Endothelial cell (in vitro differentiated cells): ENCODE measurements at regions not wholly inside any gene's neighbourhood (a gene's known extent, or its start where the extent isn't known, plus 50 kb on each side); places are given as distances from the start of the nearest gene placed in this dataset.
A peak's percentile ranks its signal among the peaks of the same experiment; 100 is the strongest.

Experiments used
- DNase-seq: peaks from one replicate; pipeline ENCODE4 v3.0.0; 2021; ENCODE audit warnings: low spot score
- H3K27ac Mint-ChIP-seq: one replicate; pipeline ENCODE4 v1.8.0; 2021; ENCODE audit warnings: mixed read lengths, inconsistent platforms; ENCODE audit not compliant: unreplicated experiment
- H3K27me3 Mint-ChIP-seq: one replicate; pipeline ENCODE4 v1.8.0; 2021; ENCODE audit warnings: mild to moderate bottlenecking, moderate library complexity, mixed read lengths, inconsistent platforms; ENCODE audit not compliant: unreplicated experiment
- H3K36me3 Mint-ChIP-seq: one replicate; pipeline ENCODE4 v1.8.0; 2021; ENCODE audit warnings: mild to moderate bottlenecking, low read depth, mixed read lengths, inconsistent platforms; ENCODE audit not compliant: unreplicated experiment
- H3K4me1 Mint-ChIP-seq: one replicate; pipeline ENCODE4 v1.8.0; 2021; ENCODE audit warnings: mild to moderate bottlenecking, mixed read lengths, inconsistent platforms; ENCODE audit not compliant: unreplicated experiment
- H3K4me3 Mint-ChIP-seq: one replicate; pipeline ENCODE4 v1.8.0; 2021; ENCODE audit warnings: mild to moderate bottlenecking, mixed read lengths, inconsistent platforms; ENCODE audit not compliant: unreplicated experiment
- H3K9me3 Mint-ChIP-seq: one replicate; pipeline ENCODE4 v1.8.0; 2021; ENCODE audit warnings: mixed read lengths, inconsistent platforms; ENCODE audit not compliant: unreplicated experiment
- TF ChIP-seq, protein P1 (sequence below): fragments of 200-600 bp; sonication (generic); IDR thresholded peaks from one replicate; pipeline ENCODE4 v1.5.0; 2021; ENCODE audit warnings: antibody characterized with exemption; ENCODE audit not compliant: unreplicated experiment

DNA sequence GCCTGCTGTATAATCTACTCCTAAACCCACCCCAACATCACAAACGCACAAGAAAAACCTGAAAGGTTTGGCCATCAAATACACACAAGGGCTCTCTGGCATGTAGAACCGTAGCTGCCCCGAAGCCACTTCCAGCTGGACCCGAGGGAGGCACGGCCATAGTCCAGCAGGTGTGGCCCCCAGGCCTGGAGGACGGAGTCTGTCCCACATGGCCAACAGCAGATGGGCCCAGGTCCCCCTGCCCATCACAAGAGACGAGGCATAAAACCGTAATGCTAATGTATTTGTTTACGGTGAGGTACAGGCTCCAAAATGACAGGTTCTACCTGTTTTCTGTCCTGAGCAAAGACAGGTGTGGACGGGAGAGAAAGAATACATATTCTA is 234.2 kb downstream of the SYK start:
- peaks cover 5% of the 10 kb centered on the region for H3K36me3 Mint-ChIP-seq
- TF ChIP-seq, protein P1, sequence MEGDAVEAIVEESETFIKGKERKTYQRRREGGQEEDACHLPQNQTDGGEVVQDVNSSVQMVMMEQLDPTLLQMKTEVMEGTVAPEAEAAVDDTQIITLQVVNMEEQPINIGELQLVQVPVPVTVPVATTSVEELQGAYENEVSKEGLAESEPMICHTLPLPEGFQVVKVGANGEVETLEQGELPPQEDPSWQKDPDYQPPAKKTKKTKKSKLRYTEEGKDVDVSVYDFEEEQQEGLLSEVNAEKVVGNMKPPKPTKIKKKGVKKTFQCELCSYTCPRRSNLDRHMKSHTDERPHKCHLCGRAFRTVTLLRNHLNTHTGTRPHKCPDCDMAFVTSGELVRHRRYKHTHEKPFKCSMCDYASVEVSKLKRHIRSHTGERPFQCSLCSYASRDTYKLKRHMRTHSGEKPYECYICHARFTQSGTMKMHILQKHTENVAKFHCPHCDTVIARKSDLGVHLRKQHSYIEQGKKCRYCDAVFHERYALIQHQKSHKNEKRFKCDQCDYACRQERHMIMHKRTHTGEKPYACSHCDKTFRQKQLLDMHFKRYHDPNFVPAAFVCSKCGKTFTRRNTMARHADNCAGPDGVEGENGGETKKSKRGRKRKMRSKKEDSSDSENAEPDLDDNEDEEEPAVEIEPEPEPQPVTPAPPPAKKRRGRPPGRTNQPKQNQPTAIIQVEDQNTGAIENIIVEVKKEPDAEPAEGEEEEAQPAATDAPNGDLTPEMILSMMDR, result no peak
- no peak overlapping the region for H3K4me3 Mint-ChIP-seq
- no peaks in the 10 kb centered on the region for H3K9me3 Mint-ChIP-seq
- peaks cover 23% of the 10 kb centered on the region for H3K4me1 Mint-ChIP-seq
- H3K27ac Mint-ChIP-seq, result no peak overlapping the region
- DNase-seq, result no peak
- H3K27me3 Mint-ChIP-seq, result peaks cover 5% of the 10 kb centered on the region

DNA sequence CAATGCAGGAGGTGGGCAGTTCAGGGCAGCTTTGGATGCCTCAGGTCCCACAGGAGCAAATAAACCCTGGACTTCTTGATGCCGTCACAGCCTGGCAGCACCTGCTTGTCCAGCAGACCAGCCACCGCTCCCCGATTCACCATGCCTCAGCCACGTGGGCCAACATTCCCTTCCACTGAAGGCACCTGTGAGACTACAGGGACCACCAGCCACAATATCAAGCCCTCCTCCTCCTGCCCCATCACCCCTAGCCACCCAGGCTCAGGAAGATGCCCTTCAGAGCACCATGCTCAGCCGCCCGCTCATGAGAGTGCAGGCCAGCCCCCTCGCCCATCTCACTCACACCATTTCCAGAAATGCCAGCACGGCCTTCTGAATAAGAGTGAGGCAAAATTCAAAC is 234.7 kb downstream of the SYK start:
- no peak overlapping the region for H3K27ac Mint-ChIP-seq
- H3K4me3 Mint-ChIP-seq, result no peak overlapping the region
- peaks cover 5% of the 10 kb centered on the region for H3K36me3 Mint-ChIP-seq
- H3K27me3 Mint-ChIP-seq, result peaks cover 5% of the 10 kb centered on the region
- H3K4me1 Mint-ChIP-seq, result peaks cover 23% of the 10 kb centered on the region
- TF ChIP-seq, protein P1, result no peak
- no peaks in the 10 kb centered on the region for H3K9me3 Mint-ChIP-seq
- DNase-seq, result no peak

DNA sequence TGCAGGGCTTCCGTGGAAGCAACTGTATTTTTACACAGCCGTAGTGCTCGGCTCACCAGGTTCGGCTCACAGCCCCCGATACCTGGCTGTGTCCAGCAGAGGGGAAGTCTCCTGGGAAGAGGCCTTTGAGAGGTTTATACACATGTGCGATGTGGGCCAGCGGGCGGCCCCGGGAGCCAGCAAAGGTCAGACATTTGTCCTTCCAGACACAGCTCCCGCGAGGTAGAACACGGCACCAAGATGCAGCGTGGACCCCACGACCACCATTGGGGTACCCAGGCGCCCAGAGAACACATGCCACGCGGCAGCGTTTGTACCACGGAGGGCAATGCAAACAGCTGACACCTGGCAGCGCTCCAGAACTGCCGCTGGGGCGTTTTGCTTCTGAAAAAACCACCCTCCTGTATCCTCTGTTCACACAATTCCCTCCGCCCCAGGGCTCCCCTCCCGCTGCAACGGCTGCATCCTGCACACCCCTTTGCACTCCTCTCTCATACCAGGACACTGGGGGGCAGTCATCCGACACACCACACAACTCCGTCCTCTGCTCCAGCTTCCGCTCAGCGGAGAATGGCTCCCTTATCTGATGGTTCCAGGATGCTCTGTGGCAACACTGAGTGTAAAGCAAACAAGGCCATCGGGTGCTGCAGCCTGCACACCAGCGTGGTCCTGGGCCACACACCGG is 235.3 kb downstream of the SYK start:
- peaks cover 5% of the 10 kb centered on the region for H3K36me3 Mint-ChIP-seq
- peaks cover 23% of the 10 kb centered on the region for H3K4me1 Mint-ChIP-seq
- H3K27ac Mint-ChIP-seq, result no peak overlapping the region
- TF ChIP-seq, protein P1, result no peak
- H3K4me3 Mint-ChIP-seq, result no peak overlapping the region
- H3K9me3 Mint-ChIP-seq, result no peaks in the 10 kb centered on the region
- DNase-seq, result peak; percentile 84
- peaks cover 4% of the 10 kb centered on the region for H3K27me3 Mint-ChIP-seq

DNA sequence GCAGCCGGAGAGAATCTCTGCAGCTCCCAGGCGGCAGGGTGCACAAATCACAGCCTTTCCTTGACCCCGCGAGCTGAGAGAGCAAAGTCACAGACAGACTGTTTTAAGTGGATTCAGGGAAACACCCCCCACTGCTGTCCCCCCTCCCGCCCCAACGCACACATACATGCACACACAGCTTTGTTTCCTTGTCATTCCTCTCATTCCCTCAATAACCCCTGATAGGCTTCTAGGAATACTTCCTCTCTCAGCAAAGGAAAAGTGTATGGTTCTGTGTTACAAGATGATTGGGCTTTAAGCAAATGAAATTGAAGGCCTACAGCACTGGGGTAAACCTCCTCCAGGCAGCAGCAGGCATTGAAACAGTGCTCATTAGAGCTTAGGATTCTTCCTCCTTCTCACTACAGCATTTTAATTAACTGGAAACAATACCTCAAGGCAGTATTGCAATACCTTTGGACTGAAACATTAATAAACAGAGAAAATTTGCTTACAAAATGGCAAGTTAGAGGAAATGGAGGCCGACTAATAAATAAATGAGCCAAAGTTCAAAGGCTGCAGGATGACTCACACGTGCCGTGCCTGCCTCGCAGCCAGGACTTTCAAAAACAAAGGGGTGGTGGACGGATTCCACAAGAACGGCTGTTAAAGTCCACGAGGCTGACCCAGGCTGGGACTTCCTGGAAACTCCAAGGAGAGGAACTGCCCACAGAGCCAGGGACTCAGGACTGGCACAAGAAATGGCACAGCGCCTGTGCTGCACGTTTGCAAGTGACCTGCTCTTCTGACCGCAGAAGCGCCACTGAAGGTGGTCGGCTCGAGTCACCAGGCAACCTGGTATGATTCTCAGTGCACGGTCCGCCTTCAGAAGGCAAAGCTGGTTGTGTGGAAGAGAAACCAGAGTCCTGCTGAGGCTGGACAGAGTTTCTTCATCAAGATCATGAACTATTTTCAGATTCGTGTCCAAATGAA is 236.2 kb downstream of the SYK start:
- Mint-ChIP-seq H3K4me1 (peaks cover 23% of the 10 kb centered on the region), H3K4me3 (no peak overlapping the region), H3K9me3 (no peaks in the 10 kb centered on the region), H3K27me3 (peaks cover 4% of the 10 kb centered on the region), H3K36me3 (peaks cover 5% of the 10 kb centered on the region), H3K27ac (peak overlapping the region; percentile 74)
- TF ChIP-seq, protein P1, result no peak
- no peak for DNase-seq
